Activated CD4-positive, alpha-beta T cell treated with anti-CD3 and anti-CD28 coated beads, Interleukin-2, Interleukin-4, amounts not matched to agents 100 ng/mL and 50 ng/mL, durations not matched to agents 16 hours and 8 hours (primary cell): ENCODE measurements at regions not wholly inside any gene's neighbourhood (a gene's known extent, or its start where the extent isn't known, plus 50 kb on each side); places are given as distances from the start of the nearest gene placed in this dataset.
"Not testable (repeated sequence)": the region's sequence is repeated elsewhere in the genome, so short reads cannot be mapped to it uniquely, and the experiment has no call there.

Source experiments
- DNase-seq: peaks from one replicate; pipeline ENCODE4 v3.0.0-alpha.2; 2020; ENCODE audit warnings: low spot score

DNA sequence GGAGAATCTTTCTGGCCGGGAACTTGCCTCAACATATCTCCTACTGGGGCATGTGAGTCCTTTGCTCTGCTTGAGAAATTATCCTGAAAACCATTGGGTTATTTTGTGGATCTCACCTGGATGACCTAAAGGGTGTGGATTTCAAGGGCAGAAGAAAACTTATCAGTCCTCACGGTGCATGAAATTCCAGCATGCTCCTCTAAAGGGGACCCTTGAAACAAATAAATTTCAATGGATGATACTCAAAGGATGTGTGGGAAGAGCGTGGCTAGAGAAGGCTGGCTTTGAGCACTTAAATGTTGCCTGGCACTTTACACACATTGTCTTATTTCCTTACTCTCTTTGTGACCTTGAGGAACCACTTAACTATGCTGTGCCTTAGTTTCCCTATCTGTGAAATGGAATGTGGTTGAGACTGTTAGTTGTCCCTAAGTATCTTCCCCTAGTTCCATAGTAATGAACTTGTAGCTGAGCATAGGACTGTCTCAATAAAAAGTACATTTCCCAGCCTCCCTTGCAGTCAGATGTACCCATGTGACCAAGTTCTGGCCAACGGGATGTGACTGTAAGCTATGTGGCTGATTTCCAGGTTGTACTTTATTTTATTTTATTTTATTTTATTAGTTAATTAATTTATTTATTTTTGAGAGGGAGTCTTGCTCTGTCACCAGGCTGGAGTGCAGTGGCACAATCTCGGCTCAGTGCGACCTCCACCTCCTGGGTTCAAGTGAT, 81.9 kb upstream of the PTPN1 start:
- no peak for DNase-seq

DNA sequence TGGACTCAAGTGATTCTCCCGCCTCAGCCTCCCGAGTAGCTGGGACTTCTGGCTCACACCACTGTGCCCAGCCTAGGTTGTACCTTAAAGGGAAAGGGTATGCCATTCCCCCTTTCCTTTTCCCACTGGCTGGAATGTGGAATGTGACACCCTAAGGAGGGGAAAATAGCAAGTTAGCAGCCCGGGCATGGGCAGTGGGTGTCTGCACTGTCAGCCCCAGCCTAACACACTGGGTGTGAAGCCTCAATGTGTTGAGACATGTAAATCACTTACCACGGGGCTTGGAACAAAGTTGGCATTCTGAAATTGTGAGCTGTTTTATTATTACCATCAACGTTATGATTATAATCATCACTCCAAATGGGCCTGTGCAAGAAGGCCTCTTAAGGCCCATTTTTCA, 80.8 kb upstream of the PTPN1 start:
- no peak for DNase-seq

DNA sequence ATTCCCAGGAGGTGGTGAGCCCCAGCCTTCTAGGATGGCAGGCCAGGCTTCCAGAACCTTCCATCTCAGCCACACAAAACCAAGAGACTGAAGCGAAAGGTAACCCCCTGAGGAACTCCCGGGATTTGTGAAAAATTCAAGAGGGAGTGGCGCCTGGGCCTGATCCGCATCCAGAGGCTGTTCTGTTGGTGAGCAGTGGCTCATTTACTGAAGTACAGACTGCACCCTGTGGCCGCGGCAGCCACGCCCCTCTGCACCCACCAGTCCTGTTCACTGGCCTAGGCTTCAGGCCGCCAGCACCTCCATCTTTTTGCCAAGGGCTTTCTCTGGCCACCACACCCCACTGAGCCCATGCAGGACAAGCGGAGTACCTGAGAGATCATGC, 79.1 kb upstream of the PTPN1 start:
- DNase-seq, result no peak

DNA sequence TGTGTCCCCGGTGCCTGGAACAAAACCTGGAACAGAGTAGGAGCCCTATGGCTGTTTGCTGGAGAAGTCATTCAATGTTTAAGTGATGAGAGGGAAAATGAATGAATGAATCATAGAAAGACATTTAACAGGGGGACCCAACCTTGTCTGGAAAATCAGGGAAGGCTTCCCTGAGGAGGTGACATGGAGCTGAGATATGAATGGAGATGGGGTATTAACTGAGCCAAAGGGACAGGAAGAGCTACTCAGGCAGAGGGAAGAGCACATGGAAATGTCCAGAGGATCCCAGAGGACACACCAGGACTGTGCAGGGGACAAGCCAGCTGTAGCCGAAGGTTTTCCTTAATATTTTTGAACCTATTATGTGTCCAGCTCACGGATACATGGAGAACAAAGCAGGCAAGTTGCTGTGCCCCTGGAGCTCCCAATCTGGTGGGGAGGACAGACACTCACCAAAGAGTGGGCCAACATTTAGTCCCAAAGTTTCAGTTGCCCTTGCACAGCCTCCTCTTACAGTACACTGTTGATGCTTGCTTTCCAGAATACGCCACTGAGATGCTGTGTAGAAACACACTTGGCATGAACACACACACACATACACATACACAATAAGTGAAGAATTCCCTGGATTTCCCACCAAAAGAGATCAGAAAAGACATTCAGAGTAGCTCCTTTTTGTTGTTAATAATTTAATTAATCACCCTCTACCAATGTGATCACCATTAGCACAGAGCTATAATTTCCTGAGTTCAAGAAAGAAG, 77.0 kb upstream of the PTPN1 start:
- no peak for DNase-seq

DNA sequence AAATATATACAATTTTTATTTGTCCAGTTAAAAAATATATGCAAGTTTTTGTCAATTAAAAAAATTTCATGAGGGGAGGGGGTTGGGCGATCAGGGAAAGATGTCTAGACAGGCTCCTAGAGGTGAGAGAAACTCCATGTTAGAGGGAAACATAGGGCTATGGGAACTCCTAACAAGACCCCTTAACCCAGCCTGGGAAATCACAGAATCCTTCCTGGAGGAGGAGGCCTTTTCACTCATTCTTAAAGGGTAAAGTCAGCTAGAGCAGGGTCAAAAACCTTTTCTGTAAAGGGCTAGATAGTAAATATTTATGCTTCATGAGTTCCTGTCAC, 75.9 kb upstream of the PTPN1 start:
- DNase-seq, result no peak

DNA sequence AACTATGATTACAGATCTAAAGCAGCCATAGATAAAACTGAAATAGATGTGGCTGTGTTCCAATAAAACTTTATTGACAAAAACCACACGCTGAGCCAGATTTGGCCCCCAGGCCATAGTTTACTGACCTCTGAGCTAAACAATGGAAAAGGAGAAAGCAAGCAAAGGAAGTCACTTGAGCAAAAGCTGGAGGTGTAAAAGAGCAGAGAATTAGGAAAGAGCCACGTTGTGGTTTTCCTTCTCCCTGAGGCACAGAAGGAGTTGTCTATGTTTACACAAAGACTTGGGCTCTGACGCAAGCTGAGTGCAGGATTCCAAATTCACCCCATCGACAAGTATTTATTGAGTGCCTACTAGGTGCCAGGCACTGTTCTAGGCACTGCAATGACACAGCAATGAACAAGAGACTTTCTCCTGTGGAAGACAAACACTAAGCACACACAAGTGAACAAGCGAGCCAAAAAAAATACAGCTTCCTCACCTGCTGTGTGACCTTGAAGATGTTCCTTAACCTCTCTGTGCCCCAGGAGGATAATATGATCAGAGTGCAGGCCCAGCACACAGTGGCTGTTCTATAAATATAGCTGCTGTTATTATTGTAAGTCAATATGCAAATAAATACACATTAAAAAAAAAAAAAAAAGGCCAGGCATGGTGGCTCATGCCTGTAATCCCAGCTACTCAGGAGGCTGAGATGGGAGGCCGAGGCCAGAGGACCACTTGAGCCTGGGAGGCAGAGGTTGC, 75.4 kb upstream of the PTPN1 start:
- no peak for DNase-seq

DNA sequence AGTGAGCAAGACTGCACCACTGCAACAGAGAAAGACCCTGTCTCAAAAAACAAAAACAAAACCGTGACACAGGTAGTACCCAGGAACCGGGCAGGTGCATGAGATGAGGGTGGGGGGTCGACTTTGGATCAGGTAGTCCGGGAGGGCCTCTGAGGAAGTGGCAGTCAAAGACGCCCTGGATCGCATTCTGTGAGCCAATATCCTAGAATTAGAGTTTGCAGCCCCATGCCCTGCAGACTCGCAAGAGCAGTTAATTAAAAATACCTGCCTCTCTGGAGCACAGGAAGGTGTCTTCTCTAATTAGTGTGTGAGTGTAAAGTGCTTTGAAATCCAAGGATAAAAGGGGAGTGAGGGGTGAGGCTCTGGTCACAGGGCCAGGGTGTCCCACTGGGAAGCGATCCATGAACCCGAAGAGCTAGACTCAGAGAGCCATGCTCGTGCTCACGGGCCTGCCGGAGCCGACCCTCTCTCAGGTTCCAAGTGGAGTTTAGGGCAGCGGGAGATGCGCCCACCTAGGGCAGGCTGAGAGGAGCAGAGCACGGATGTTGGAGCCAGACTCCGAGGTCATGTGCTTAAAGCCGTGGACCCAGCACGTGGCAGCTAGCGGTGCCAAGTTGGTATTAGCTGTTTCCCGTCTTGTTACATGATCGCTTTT, 74.7 kb upstream of the PTPN1 start:
- no peak for DNase-seq

DNA sequence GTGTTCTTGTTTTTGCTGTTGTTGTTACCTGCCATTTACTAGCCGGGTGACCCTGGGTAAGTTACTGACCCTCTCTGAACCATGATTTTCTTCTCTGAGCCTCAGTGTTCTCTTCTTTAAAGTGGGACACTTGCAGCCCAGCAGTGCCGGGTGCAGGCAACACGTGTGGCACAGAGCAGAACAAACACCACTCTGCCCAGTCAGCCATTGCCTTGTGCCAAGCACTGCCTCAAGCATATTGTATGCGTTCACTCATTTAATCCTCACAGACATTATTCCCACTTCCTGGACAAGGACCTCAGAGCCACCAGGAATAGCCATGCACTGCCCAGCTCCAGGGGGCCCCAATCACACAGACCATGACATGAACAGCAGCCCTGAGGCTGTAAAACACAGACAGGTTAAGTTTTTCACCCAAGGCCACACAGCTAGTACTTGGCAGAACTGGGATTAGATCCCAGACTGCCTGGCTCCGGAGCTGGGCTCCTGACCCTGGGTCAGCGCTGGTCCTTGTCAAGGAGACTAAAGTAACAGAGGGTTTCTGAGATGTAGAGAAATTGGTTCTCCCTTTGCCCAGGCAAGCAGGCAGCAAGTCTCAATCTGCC, 74.0 kb upstream of the PTPN1 start:
- no peak for DNase-seq

DNA sequence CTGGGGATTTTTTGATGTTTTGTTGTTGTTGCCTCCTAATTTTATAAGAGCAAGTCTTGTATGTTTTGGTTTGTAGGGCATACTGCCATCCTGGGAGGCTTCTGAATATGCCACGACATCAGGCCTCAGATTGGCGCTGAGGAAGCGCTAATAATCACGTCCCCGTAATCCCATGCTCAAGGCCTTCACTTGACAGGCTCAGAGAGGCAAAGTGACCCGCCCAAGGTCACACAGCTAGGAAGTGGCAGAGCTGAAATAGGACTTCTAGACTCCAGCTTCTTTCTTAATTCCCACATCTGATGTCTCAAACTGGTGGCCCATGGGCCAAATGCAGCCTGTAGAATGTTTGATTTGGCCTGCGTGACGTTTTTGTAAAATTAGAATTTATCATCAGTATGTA, 73.5 kb upstream of the PTPN1 start:
- DNase-seq, result no peak

DNA sequence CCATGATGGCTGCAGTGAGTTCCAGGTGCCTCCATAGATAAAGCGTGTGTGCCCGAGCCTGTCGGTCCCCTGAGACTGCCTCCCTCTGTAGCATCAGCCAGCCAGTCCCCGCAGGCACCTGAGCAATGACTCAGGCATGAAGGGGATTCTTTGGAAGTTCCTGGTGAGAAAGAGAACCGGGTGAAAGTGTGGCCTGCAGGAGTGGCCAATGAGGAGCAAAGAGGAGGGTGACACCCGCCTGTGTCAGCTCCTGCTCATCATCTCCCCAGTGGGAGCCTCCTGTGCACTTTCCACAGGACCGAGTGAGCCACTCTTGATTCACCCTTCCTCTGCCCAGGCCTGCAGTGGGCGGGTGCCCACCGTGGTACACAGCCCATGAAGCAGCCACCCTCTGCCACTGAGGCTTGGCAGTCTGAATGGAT, 71.2 kb upstream of the PTPN1 start:
- DNase-seq, result no peak

DNA sequence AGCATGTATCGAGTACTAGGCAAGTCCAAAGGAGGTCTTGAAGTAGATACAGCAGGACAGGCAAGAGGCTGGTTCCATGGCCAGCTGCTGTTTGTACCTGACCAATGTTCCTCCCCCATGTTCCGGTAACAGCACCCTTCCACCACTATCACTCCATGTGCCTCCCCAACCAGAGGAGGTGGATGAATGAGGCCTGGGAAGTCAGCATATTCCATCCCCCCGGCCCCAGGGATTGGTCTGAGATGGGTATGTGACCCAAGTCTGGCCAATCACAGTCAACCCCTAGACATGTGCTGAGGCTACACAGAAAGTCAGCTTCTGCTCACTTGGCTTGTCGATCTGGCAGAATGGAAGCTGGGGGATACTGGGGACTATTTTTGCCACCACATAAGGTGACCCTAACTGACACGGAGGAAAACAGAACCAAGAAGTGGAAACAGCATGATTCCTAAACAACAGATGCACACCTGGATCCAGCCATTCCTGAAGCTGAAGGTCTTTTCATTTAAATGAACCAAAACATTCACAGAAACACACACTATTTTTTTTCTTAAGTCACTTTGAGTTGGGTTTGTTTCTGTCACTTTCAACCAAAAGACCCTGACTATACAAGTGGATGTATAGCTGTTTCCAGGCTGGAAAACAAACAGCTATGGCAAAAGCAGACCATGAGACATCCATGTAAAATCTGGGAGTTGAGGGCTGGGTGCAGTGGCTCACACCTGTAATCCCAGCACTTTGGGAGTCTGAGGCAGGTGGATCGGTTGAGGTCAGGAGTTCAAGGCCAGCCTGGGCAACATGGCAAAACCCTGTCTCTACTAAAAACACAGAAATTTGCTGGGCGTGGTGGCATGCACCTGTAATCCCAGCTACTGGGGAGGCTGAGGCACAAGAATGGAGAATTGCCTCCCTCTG, 70.4 kb upstream of the PTPN1 start:
- DNase-seq, result no peak

DNA sequence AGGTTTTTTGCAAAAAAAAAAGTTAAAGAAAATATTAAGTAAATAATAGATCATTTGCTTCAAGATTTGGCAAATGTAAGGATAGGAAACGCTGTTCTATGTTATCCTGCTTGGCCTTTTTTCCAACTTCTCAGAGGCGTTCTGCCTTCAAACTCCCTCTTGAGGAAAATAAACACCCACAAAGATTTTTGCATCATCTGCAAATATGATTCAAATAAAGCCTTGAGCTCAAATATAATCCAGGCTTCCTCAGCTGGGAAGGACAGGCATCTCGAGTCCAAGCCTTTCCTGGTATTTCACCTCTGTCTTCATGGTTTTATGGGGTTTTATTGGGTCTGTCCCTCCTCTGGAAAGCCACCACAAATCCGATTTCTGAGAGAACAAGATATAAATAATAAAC, 67.7 kb upstream of the PTPN1 start:
- DNase-seq, result no peak

DNA sequence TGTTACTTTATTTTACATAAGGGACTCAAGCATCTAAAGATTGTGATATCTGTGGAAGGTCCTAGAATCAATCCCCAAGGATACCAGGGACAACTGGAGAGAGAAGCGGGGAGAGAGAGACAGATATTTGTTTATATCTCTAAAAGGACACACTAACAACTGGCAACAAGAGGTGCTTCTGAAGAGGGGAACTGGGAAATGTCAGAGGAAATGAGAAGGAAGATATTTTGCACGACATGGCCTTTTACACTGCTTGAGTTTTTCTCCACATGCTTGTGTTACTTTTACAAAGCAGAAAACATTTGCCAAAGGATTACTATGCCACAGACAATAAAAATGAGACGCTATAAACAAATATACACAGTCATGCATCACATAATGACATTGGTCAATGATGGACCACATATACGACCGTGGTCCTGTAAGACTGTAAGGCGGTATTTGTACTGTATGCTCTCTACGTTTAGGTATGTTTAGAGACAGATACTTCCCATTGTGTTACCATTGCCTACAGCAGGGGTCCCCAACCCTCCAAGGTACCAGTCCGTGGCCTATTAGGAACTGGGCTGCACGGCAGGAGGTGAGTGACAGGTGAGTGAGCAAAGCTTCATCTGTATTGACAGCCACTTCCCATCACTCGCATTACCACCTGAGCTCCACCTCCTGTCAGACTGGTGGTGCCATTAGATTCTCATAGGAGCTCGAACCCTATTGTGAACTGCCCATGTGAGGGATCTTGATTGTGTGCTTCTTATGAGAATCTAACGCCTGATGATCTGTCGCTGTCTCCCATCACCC, 64.6 kb upstream of the PTPN1 start:
- no peak for DNase-seq

DNA sequence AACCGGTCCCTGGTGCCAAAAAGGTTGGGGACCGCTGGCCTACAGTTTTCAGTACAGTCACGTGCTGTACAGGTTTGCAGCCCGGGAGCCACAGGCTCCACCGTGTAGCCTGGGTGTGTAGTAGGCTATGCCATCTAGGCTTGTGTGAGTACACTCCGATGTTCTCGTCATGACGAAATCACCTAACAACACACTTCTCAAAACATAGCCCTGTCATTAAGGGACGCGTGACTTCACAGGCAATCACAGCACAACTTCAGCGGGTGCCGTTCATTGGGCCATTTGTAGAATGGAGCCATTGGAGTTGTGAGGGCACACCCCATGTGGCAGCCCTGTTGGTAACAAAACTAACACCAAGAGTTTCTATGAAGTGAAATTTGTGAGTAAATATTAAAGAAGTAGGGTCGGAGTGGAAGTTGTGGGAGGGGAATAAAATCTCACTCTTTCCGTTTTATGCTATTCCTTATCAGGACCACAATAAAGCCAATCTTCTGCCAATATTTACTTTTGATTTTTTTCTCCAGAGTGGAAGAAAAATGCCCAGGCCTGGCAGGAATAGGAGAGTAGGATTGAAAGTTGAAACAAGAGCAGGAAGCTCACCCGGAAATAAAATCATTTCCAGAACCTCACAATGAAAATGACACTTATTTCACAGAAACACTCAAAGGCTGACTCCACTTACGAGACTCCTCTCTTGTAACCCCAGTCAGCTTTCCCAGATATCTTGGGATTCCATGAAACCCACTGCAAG, 63.7 kb upstream of the PTPN1 start:
- DNase-seq, result no peak

DNA sequence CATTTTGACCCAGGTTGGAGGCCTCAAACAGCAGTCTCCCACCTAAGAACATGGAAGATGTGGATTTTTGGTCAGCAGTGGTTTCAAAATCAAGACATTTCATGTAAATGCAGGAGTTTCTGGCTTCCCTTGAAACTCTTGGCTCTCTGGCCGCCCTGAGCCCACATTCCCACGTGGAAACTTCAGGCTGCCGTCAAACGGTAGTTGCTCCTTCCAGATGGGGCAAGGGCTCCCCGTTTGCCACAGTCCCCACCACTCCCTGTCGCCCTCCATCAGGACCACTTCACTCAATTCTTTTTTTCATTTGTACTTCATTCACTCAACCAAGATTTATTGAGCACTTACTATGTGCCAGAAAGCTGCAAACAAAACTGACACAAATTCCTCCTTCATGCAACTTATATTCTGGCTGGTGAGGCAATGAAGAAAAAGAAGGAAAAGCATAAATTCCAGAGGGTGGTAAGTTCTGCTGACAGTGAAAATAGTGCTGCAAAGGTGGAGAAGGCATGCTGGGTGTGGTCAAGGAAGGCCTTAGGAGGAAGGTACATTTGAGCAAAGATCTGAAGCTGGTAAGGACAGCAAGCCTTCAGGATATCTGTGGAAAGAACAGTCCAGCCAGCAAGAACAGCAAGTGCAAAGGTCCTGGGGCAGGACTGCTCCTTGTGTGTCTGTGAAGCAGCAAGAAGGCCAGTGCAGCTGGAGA, 62.9 kb upstream of the PTPN1 start:
- DNase-seq, result no peak

DNA sequence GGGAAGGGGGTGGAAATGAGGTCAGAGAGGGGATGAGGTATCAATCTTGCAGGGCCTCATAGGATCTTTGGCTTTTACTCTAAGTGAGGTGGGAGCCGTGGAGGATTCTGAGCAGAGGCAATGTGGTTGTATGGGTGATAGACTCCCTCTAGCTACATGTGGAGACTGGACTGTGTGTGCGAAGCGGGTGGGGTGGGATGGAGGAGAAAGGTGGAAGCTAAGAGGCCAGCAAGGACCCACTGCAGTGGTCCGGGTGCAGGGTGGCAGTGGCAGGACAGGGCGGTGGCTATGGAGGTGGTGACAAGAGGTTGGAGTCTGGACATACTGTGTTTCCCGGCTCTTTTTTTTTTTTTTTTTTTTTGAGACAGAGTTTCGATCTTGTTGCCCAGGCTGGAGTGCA, 62.4 kb upstream of the PTPN1 start:
- DNase-seq, result no peak

DNA sequence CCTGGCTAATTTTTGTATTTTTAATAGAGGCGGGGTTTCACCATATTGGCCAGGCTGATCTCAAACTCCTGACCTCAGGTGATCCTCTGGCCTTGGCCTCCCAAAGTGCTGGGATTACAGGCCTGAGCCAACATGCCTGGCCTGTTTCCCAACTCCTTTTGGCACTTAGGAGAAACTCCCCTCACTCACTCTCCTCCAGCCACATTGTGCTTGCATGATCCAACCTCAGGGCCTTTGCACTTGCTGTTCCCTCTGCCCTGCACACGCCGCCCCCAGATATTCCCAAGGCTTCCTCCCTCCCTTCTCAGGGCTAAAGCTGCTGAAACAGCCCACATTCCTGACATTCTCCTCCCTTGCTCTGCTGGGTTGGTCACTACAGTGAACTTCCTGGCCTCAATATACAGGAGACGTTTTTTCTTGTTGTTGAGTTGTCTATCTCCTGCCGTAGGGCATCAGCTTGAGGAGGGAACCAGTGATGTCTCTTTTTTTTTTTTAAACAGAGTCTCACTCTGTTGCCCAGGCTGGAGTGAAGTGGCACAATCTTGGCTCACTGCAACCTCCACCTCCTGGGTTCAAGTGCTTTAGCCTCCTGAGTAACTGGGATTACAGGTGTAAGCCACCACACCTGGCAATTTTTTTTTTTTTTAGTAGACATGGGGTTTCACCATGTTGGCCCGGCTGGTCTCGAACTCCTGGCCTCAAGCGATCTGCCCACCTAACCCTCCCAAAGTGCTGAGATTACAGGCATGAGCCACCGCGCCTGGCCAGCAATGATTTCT, 61.4 kb upstream of the PTPN1 start:
- DNase-seq, result not testable (repeated sequence)
